Gastrocnemius medialis (tissue), 4 donors: ENCODE measurements at regions not wholly inside any gene's neighbourhood (a gene's known extent, or its start where the extent isn't known, plus 50 kb on each side); places are given as distances from the start of the nearest gene placed in this dataset.

Source experiments
- ATAC-seq, 2 donors: fragments of 150-250 bp; one replicate each; pipeline ENCODE4 v1.9.1; 2016
- DNase-seq, 2 donors: peaks; one replicate each; pipeline ENCODE4 v3.0.0-alpha.2; 2019
- H3K27ac ChIP-seq, 4 donors: fragments of 200-600 bp; sonication (generic); 1 replicate in 1 of 4; 2 replicates in 3 of 4; pipeline ENCODE4 v1.5.1; 2016 to 2018; ENCODE audit warnings: mild to moderate bottlenecking in 2 of 4, moderate library complexity in 1 of 4
- H3K27me3 ChIP-seq, 3 donors: fragments of 200-600 bp; sonication (generic) in 2 of 3; 1 replicate in 1 of 3; 2 replicates in 2 of 3; pipeline versions ENCODE4 v1.5.1 to v1.6.0; 2016 to 2019; ENCODE audit warnings: mild to moderate bottlenecking in 1 of 3, moderate library complexity in 1 of 3
- H3K36me3 ChIP-seq, 2 donors: fragments of 200-600 bp; sonication (generic) in 1 of 2; one replicate each; pipeline ENCODE4 v1.5.1; 2017 to 2018
- H3K4me1 ChIP-seq, 2 donors: fragments of 200-600 bp; sonication (generic) in 1 of 2; one replicate each; pipeline ENCODE4 v1.5.1; 2016 to 2017; ENCODE audit warnings: mild to moderate bottlenecking in 2 of 2
- H3K4me3 ChIP-seq, 4 donors: fragments of 200-600 bp; sonication (generic) in 3 of 4; 1 replicate in 1 of 4; 2 replicates in 3 of 4; pipeline ENCODE4 v1.5.1; 2016 to 2019; ENCODE audit warnings: mild to moderate bottlenecking in 2 of 4
- H3K9me3 ChIP-seq, 3 donors: fragments of 200-600 bp; sonication (generic) in 2 of 3; 1 replicate in 1 of 3; 2 replicates in 2 of 3; pipeline ENCODE4 v1.5.1; 2016 to 2019
- CTCF ChIP-seq, 5 experiments: fragments of 450-650 bp in 3 of 5; fragments of 200-600 bp in 2 of 5; sonication (generic) in 2 of 5; IDR thresholded peaks in 4 of 5; conservative IDR thresholded peaks in 1 of 5; 1 replicate in 4 of 5; 2 replicates in 1 of 5; pipeline ENCODE4 v1.5.1; 2016 to 2019; ENCODE audit warnings: antibody characterized with exemption in 5 of 5, mild to moderate bottlenecking in 3 of 5, moderate library complexity in 3 of 5
- POLR2A ChIP-seq, 2 donors: fragments of 450-650 bp; IDR thresholded peaks; one replicate each; pipeline ENCODE4 v1.6.1; 2017; ENCODE audit warnings: antibody characterized with exemption in 2 of 2, mild to moderate bottlenecking in 2 of 2, moderate library complexity in 2 of 2
- in situ Hi-C, 4 donors: fragments of 200-750 bp; cut with MboI; loops; one replicate each; pipeline versions ENCODE4 v1.15.0 to v1.8.0; 2017; ENCODE audit warnings: low sequenced_read_pairs in 4 of 4
- intact Hi-C: fragments of 100-400 bp; cut with DNase I; formaldehyde crosslinking; loops from one replicate; pipeline ENCODE4 v1.15.1; 2023; ENCODE audit warnings: low total_unique reads

GRCh38 chr3:8206971-8207617, 294.5 kb upstream of the LMCD1 start:
- no peaks in the 10 kb centered on the region for H3K9me3 ChIP-seq
- no peaks in the 10 kb centered on the region for H3K4me1 ChIP-seq
- in situ Hi-C loops (no loop called here), intact Hi-C loops (no loop called here)
- DNase-seq, result no peak
- no peaks in the 10 kb centered on the region for H3K27me3 ChIP-seq
- no peak overlapping the region for H3K27ac ChIP-seq
- ATAC-seq, result no peak
- H3K36me3 ChIP-seq, result no peaks in the 10 kb centered on the region
- TF ChIP-seq POLR2A (IDR thresholded peaks at IDR 0.05) (no peak), CTCF (IDR thresholded peaks at IDR 0.05 in 4 of 5, conservative IDR thresholded peaks at IDR 0.05 in 1 of 5) (no peak)
- no peak overlapping the region for H3K4me3 ChIP-seq

- no peaks in the 10 kb centered on the region for H3K4me1 ChIP-seq
- no peaks in the 10 kb centered on the region for H3K27me3 ChIP-seq
- H3K9me3 ChIP-seq, result no peaks in the 10 kb centered on the region
- H3K36me3 ChIP-seq, result no peaks in the 10 kb centered on the region
- no peak for ATAC-seq
- in situ Hi-C loops, result no loop called here
- DNase-seq, result no peak
- TF ChIP-seq CTCF (IDR thresholded peaks at IDR 0.05 in 4 of 5, conservative IDR thresholded peaks at IDR 0.05 in 1 of 5) (no peak), POLR2A (IDR thresholded peaks at IDR 0.05) (no peak)
- intact Hi-C loops, result no loop called here
- no peak overlapping the region for H3K4me3 ChIP-seq
- H3K27ac ChIP-seq, result no peak overlapping the region
Measured at GRCh38 chr3:8210882-8211341, 290.7 kb upstream of the LMCD1 start.

- Histone ChIP-seq H3K27ac (no peak overlapping the region), H3K4me1 (no peaks in the 10 kb centered on the region), H3K9me3 (no peaks in the 10 kb centered on the region), H3K27me3 (no peaks in the 10 kb centered on the region), H3K36me3 (no peaks in the 10 kb centered on the region), H3K4me3 (no peak overlapping the region)
- in situ Hi-C loops (no loop called here), intact Hi-C loops (no loop called here)
- DNase-seq (no peak), ATAC-seq (no peak)
- TF ChIP-seq CTCF (IDR thresholded peaks at IDR 0.05 in 4 of 5, conservative IDR thresholded peaks at IDR 0.05 in 1 of 5), result no peak
- TF ChIP-seq POLR2A (IDR thresholded peaks at IDR 0.05), result no peak
Measured at GRCh38 chr3:8212794-8213193, 288.8 kb upstream of the LMCD1 start.

- intact Hi-C loops, result no loop called here
- H3K27ac ChIP-seq, result no peak overlapping the region
- in situ Hi-C loops, result no loop called here
- no peaks in the 10 kb centered on the region for H3K9me3 ChIP-seq
- no peaks in the 10 kb centered on the region for H3K4me1 ChIP-seq
- DNase-seq (no peak), ATAC-seq (no peak)
- H3K36me3 ChIP-seq, result no peaks in the 10 kb centered on the region
- H3K27me3 ChIP-seq, result no peaks in the 10 kb centered on the region
- no peak for TF ChIP-seq CTCF (IDR thresholded peaks at IDR 0.05 in 4 of 5, conservative IDR thresholded peaks at IDR 0.05 in 1 of 5)
- TF ChIP-seq POLR2A (IDR thresholded peaks at IDR 0.05), result no peak
- no peak overlapping the region for H3K4me3 ChIP-seq
Measured at GRCh38 chr3:8213286-8213685, 288.3 kb upstream of the LMCD1 start.

GRCh38 chr3:8215821-8216220, 285.8 kb upstream of the LMCD1 start:
- no peaks in the 10 kb centered on the region for H3K27me3 ChIP-seq
- H3K36me3 ChIP-seq, result no peaks in the 10 kb centered on the region
- no peak overlapping the region for H3K4me3 ChIP-seq
- DNase-seq (no peak), ATAC-seq (no peak)
- no peaks in the 10 kb centered on the region for H3K9me3 ChIP-seq
- in situ Hi-C loops, result no loop called here
- H3K27ac ChIP-seq, result no peak overlapping the region
- intact Hi-C loops, result no loop called here
- no peak for TF ChIP-seq POLR2A (IDR thresholded peaks at IDR 0.05)
- TF ChIP-seq CTCF (IDR thresholded peaks at IDR 0.05 in 4 of 5, conservative IDR thresholded peaks at IDR 0.05 in 1 of 5), result no peak
- no peaks in the 10 kb centered on the region for H3K4me1 ChIP-seq
